ENCODE measurements at regions not wholly inside any gene's neighbourhood (a gene's known extent, or its start where the extent isn't known, plus 50 kb on each side); places are given as distances from the start of the nearest gene placed in this dataset.

DNA sequence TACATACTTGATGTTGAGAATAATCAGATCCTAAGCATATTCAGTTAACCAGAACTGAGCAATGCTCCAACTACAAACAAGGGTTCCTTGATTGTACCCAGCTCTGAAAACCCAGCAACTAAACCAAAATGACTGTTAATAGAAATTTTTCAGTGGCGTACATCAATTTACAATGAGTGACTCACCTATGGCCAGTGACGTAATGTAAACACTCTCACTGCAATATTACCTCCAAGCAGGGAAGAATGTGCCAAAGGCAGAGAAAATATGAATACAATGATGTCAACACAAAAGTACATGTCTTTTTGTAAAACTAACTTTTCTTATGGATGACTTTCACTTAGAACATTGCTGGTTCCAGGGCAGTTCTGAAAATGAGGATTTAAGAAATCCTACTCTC, 611.3 kb downstream of the EDEM1 start:
- DNase-seq (ENCODE audit: low read depth in 2 of 3, low spot score in 2 of 3): no peak

DNA sequence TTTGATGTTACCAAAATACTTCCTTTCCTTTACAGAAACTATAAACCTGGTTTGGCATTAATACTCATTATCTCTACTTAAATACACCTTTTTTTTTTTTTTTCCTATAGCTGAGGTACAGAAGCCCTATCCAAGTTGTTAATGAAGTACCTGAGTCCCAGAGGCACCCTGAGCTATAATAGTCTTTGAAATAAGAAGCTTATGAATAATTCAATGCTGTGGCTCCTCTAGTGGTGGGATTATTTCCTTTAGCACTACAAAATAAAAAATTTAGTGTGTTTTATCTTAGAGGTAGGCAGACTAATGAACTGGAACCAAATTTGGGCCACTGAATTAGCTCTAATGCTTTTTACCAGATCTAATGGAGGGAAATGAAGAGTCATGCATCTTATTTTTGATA, 611.9 kb downstream of the EDEM1 start:
- DNase-seq (ENCODE audit: low read depth in 2 of 3, low spot score in 2 of 3): no peak

DNA sequence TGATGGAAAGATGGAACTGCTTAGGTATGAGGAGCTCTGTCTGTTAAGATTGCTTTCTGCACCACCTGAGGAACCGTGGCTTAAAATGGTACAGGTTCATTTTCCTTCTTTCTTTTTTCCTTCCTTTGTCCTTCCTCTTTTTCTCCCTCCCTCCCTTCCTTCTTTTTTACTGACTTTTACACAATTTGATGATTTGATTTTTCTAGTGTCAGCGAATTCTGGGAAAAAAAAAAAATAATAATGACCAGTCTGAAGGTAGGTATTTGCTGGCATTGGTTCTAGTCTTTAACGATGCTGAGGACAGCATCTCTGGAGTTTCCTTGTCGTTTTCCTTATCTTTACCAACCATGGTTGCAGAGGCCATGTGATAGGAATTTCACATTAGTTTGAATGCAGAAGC, 613.5 kb downstream of the EDEM1 start:
- no peak for DNase-seq (ENCODE audit: low read depth in 2 of 3, low spot score in 2 of 3)

DNA sequence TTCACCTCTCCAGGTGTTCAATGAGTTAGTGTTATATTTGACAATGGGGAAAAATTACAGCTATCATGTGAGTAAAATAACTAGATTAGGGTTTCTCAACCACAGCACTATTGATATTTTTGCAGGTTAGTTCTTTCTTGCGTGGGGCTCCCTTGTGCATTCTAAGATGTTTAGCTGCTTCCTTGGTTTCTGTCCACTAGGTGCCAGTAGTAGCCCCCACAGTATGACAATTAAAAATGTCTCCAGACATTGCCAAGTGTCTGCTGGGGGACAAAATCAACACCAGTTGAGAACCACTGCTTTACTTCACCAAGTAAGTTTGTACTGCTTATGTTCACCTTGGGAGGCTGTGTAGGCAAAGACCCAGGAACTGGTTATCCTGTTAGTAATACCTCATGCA, 618.7 kb downstream of the EDEM1 start:
- no peak for DNase-seq (ENCODE audit: low read depth in 2 of 3, low spot score in 2 of 3)

DNA sequence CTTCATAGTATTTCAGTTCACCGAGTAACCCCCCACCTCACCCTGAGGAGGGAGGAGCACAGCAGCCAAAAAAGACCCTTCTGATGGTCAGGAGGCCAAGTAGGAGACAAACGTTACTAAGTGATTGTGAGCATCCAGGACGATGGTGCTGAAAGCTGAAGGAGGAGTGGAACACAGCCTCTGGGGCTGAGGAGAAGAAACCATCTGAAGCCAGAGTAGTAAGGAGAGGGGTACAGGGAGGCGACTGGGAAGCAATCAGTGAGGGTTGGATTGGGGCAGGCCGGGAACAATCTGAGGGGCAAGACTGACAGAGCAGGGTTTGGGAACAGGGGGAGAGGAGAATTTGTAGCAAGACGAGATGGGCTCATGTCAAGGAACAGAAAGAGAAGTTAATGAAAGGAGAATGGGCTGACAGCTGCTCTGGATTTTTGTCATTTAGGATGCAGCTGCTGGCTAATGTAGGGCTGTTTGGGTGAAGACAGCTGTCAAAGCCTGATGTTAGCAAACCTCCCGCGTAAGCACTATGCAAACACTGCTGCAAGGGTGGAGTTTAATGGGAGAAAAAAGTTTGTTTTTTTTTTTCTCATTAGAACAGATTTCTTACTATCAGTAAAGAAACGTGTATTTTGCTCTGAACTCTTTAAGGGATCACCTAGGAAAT, 622.2 kb downstream of the EDEM1 start:
- DNase-seq (ENCODE audit: low read depth in 2 of 3, low spot score in 2 of 3): no peak

DNA sequence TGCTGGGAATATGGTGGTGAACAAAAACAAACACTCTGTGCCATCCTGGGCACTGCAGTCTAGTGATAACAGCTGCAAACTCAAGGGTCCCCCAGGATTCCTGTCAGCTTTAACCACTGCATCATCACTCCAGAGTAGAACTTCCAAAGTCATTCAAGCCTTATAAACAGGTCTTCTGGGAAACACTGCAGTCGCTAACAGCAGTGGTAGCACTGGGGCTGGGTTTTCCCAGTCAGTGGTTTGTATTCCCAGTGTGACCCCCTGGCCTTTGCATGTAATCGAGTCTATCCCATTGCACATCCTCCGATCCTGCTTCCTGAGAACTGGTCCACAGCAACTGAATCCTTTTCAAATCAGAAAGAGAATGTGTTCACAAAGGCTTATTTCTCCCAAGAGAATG, 623.5 kb downstream of the EDEM1 start:
- DNase-seq (ENCODE audit: low read depth in 2 of 3, low spot score in 2 of 3): no peak

DNA sequence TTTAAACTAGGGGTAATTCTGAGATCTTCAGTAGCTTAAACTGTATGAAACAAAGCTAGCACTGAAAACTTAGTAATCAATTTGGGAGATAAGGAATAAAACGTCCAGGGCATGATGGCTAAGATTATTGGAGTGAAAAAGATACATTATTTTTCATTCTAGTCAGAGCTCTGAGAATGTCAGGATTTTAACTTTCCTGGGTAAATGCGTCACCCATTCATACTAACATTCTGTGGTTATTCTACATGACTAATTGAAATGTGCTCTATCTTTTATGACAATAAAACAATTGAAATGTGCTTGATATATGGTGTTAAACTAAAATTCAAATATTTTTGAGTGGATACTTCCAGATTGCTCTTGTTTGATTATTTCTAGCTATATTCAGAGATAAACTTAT, 626.0 kb downstream of the EDEM1 start:
- no peak for DNase-seq (ENCODE audit: low read depth in 2 of 3, low spot score in 2 of 3)

DNA sequence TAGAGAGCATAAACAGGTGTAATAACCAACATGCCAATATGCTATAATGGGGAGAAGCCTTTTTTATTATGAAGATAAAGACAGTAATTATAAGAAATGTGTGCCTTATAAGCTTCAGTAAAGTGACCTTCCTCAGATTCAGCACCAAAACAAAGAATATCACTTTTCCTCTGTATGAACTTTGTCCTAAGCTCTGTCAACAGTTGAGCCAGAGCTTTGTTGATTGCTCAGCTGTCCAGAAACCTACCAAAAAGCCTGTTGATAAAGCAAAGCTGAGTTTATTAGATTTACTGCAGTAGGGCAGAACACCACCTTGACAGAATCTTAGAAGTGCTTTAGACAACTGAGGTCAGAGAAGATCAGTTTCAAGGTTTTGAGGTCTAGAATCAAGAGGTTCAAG, 635.3 kb downstream of the EDEM1 start:
- DNase-seq (ENCODE audit: low read depth in 2 of 3, low spot score in 2 of 3): no peak

DNA sequence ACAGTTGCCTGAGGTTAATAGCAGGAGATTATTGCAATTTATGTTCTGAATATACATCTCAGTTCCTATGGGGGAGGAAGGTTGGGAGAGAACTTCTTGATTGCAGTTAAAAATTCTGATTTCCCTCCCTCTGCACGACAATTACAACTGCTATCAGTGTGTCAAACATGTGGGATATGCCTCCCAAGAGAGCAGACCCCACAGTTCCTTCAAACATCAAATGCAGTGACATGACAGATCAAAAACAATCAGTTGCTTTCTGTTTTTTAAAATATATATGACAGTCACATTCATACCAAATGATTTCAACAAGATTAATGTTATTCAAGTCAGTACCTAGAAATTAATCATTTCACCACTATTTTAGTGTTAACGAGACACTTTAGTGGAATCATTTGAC, 639.0 kb downstream of the EDEM1 start:
- no peak for DNase-seq (ENCODE audit: low read depth in 2 of 3, low spot score in 2 of 3)

DNA sequence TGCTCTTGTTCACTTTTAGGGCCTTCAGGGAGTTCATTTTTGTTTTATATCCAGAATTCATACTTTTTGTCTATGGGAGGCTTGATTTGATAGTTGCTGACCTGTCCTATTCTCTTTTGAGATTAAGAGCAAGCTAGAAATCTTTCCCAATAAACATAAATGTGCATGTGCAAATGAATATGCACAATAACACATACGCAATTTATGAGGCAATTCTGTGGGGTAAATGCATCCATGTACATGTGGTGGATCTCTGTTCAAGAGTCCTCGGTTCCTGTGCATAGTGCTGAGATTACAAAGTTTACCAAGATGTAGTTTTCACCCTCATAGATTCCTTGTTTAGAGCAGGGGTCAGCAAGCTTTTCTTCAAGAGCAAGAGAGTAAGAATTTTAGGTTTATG, 640.7 kb downstream of the EDEM1 start:
- no peak for DNase-seq (ENCODE audit: low read depth in 2 of 3, low spot score in 2 of 3)

DNA sequence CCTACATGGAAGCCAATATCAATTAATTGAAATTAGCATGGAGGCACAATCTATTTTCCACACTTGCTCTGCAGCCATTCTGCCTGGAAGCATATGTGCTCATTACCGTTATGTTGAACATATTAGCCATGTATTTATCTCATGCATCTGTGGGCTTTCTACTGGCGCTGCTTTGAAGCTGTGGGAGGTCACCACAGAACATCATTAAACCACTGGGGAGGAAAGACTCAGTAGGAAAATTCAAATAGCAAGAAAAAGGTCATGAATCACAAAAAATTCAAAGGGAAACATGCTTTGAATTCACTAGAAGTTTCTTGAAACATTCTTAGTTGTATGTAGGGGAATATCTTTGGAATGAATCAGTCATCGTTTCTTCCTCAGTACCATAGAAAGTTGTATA, 652.5 kb downstream of the EDEM1 start:
- no peak for DNase-seq (ENCODE audit: low read depth in 2 of 3, low spot score in 2 of 3)

DNA sequence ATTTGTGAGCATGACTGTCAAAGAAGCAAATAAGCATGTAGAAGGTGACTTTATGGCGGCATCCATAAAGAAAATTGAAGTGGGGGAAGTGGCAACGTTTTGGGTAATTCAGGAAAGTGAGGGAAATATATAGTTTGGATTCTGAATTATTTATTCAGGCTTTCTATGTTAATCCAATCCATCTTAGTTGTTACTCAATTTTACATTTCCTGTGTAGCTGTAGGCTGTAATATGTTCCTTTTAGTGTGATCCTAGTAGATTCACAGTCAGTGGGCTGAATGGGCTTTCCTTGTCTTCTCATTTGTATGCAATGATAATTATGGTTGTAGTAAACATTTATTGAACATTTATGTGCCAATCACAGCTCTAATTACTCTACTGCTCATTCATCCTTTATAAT, 654.1 kb downstream of the EDEM1 start:
- no peak for DNase-seq (ENCODE audit: low read depth in 2 of 3, low spot score in 2 of 3)

DNA sequence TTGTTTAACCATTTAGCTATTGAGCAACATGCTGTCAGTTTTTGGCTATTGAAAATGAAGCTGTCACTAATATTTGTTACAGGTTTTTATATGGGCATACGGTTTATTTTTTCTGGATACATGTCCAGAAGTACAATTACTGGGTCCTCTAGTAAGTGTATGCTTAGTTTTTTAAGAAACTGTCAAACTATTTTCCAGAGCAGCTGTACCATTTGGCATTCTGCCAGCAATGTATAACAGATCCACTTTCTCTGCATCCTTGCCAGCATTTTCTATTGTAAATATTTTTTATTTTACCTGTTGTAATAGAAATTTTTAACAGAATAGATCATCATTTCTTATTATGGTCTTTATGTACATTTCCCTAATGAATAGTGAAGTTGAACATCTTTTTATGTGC, 658.8 kb downstream of the EDEM1 start:
- no peak for DNase-seq (ENCODE audit: low read depth in 2 of 3, low spot score in 2 of 3)

DNA sequence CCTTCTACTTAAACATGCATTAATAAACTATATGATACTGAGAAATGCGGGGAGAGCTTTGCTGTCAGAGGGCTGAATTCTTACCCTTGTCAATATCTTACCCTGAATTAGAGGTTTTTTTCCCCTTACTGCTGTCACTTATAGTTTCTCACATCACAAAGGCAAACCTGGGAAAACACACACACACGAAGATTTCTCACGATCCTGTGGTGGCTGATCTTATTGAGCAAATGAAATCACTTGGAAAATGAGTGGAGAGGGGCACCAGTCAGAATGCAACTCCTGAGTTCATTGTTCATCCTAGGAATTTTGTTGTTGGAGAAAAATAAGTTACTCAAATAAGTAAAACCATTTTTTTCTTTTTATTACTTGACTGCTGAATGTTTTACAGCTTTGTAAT, 673.6 kb downstream of the EDEM1 start:
- no peak for DNase-seq (ENCODE audit: low read depth in 2 of 3, low spot score in 2 of 3)

DNA sequence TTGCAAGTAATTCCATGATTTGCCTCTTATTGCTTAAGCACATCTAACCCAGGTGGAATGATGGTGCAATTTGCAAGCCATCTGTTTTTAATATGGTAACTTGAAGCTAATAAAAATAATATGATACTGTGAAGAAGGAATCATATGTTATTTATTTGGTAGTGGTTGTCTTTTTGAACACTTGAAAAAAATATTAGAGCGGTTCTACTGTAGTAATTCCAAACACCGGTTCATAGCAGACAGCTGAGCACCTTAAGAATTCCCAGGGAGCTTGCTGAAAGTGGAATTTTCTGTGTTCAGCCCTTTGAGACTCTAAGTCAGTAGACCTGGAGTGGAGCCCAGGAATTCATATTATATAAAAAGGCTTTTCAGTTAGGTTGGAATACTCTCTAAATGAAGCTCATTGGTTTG, 687.4 kb downstream of the EDEM1 start:
- DNase-seq (ENCODE audit: low read depth in 2 of 3, low spot score in 2 of 3): no peak

DNA sequence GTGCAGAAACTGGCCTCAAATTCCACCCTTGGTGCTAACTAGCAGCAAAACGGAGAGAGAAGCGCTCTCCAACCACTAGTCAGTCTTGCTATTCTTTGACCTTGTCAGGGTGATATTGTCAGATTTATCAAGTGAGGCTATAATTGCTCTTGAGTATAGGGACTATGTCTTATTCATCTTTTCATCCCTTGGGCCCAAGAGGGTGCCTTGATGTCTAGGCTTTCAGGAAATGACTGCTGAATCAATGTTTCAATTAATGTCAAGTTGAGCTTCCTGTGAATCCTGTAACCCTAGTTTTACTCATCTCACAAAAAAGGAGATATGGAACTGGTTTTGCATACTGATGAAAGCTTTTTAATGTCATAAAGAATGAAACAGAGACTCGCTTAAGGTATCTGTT, 701.3 kb downstream of the EDEM1 start:
- DNase-seq (ENCODE audit: low read depth in 2 of 3, low spot score in 2 of 3): no peak

DNA sequence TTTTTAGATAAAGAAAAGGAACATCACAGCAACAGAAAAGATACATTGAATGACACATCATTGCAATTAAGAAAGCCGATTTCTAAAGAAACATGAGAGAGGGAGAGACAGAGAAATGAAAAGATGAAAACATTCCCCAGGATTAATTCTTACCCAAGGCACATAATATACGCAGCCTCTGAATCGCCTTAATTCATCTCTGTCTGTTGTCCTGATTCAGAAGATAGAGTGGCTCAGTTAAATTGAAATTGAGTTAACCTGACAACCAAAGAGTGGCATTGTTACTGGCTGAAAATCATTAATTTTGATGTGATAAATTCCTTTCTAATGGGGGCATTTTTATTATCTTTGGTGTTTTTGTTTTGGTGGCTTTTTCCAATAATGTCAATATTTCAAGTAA, 701.9 kb downstream of the EDEM1 start:
- no peak for DNase-seq (ENCODE audit: low read depth in 2 of 3, low spot score in 2 of 3)

DNA sequence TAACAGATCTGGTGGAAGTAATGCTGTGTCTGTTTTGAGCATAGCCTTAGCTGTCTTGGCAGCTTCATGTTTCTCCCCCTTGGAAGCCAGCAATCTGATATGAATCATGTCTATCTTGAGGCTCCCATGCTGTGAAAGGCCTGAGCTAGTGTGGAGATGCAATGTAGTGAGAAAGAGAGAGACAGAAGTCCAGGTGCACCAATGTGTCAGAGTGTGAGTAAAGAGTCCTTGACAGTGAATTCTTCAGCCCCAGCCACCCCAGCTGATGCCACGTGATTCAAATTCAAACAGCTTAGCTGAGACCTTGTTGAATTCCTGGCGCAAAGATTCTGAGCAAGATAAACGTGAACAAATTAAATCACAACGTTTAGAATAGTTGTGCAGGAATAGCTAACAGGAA, 704.2 kb downstream of the EDEM1 start:
- DNase-seq (ENCODE audit: low read depth in 2 of 3, low spot score in 2 of 3): no peak

DNA sequence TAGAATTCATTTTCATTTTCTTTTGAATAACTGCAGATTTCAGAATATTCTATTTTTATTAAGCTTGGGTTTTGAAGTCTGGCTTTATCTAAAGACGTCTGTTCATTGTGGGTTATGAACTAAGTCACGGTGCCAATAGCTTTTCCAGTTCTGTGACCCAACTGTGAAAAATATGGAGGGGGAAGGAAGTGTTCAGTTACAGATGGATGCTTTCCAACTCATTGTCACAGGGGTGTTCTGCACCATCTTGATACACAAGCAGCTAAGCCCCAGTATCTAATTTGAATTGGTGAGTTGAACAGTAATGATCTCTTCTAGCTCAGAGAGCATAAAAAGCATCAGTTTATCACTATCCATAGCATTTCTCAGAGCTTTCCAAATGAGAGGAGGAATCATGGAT, 710.6 kb downstream of the EDEM1 start:
- DNase-seq (ENCODE audit: low read depth in 2 of 3, low spot score in 2 of 3): no peak

DNA sequence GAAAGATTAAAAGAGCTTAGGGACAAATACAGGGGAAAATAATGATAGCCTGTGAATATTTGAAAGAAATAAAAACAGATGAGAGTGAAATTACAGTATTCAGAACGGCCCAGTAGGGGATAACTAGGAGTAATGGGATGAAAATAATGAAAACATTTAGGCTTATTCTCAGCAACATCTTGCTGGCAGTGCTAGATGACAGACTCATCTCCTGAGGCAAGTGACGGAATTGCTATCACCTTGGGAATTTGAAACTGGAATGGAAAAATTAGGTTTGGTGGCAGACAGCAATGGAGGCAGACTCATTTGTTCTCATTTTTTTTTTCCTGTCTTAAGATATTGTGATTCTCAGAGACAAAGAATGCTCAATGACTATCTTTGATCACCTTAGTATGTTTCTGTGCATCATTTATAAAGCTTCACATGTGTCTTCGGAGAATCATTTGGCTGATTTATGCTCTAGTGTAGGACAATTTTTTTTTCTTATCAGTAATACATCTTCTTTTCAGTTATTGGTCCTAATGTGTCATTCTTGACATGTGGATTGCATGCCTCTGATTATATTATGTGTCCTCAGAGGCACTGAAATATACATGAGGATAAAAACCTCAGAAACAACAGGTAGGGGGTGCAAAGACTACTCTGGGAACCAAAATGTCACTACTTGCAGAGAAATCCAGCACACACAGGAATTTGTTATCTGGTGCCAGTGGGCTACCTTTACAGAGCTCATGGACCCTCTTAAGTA, 711.7 kb downstream of the EDEM1 start:
- no peak for DNase-seq (ENCODE audit: low read depth in 2 of 3, low spot score in 2 of 3)

DNA sequence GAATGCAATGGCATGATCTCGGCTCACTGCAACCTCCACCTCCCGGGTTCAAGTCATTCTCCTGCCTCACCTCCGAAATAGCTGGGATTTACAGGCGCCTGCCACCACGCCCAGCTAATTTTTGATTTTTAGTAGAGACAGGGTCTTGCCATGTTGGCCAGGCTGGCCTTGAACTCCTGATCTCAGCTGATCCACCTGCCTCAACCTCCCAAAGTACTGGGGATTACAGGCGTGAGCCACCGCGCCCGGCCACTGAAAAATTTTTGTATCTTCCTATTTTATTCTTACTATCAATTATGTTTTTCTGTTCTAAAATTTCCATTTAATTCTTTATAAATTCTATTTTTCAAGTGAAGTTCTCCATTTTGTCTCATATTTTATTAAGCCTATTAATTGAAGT, 730.4 kb downstream of the EDEM1 start:
- no peak for DNase-seq (ENCODE audit: low read depth in 2 of 3, low spot score in 2 of 3)

DNA sequence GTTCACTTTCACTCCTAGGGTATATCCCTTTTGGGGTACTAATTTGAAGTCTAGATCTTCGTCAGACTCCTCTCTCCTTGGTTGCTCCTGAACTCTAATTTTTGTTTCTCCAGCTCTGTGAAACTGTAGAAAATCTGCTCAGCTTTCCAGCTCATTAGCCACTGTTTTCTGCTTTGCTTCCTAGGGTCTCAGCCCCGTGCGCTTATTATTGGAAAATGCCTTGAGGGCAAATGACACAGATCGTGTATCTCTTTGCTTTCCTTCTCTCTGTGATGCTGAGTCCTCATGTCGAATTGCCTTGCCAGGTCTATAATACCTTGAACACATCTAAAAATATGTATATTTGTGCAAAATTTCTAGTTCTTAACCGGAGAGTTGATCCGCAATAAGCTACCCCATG, 731.1 kb downstream of the EDEM1 start:
- no peak for DNase-seq (ENCODE audit: low read depth in 2 of 3, low spot score in 2 of 3)

DNA sequence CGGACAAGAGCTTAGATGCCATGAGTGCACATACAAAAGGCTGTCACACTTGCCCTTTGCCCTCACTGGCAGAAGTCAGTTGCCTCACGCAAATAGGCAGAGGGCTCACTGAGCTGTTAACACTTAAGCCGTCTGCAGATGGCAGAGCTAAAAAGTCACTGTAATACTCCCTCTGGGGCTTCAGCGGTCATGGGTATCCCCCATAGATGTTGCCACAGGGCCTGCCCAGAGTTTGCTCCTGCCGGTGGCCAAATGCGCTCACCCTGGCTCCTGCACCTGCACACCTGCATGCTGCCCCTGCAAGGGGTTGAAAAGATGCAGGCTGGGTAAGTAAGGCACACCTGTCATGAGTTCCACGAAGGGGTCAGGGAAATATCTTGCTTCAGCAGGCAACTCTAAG, 741.5 kb downstream of the EDEM1 start:
- no peak for DNase-seq (ENCODE audit: low read depth in 2 of 3, low spot score in 2 of 3)

All from activated CD8-positive, alpha-beta memory T cell treated with anti-CD3 and anti-CD28 coated beads for 48 hours (primary cell).